GM19372 (cell line): ENCODE measurements at regions not wholly inside any gene's neighbourhood (a gene's known extent, or its start where the extent isn't known, plus 50 kb on each side); places are given as distances from the start of the nearest gene placed in this dataset.
"Not testable (repeated sequence)": the region's sequence is repeated elsewhere in the genome, so short reads cannot be mapped to it uniquely, and the experiment has no call there.

ENCODE experiments used
- ATAC-seq: cut with Tn5 transposase; IDR thresholded peaks from one replicate; pipeline ENCODE4 v1.9.1; 2021; ENCODE audit warnings: mild to moderate bottlenecking, low read depth, moderate library complexity; ENCODE audit not compliant: unreplicated experiment

DNA sequence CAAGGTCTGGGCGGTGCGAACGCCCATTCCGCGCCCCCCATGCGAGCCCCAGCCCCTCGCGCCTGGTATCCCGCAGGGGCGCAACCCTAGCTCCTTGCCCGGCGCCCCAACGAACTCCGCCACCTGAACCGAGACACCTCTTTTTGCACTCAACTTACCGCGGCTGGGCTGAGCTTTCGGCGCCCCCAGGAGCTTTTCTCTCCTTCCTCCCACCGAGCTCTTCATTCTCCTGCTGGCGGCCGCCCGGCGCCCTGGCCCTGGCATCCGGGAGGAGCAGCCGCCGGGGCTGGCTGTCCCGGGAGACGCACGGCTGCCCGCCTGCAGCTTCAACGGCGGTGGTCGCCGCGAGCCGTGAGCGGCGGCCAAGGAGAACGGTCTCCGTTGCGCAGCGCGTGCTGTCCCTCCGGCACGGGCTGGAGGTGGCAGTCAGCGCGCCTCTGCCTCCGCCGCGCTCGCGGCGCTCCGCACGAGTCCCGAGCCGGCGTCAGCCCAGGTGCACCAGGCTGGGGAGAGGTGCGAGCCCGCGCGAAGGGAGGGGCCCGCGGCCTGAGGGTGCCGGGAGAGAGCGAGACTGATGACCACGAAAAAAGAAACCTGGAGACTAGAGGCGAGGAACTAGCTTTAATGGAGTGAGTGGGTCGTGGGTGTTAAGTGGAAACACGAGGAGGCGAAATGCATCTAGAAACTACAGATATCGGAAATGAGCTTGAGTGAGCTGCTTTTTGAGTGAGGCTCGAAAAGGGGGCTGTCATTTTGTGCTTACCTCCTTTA is 621.5 kb upstream of the ZNF385D start:
- ATAC-seq = no peak

DNA sequence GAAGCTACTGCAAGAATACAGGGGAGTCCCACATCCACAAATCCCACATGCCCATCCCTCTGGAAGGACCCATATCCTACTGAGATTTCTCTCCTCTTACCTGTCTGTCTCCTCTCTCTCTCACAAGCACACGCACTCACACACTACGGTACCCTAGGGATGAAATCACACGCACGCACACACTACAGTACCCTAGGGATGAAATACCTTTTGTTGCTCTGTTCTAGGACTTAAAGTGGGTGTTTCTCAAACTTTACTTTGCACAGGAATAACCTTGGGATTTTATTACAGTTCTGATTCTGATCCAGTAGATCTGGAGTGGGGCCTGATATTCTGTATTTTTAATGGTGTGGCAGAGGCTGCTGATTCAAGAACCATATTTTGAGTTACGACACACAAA is 622.2 kb upstream of the ZNF385D start:
- ATAC-seq = no peak

- no peak for ATAC-seq
Observed at GRCh38 chr3:22373827-22374226, 622.8 kb upstream of the ZNF385D start.

DNA sequence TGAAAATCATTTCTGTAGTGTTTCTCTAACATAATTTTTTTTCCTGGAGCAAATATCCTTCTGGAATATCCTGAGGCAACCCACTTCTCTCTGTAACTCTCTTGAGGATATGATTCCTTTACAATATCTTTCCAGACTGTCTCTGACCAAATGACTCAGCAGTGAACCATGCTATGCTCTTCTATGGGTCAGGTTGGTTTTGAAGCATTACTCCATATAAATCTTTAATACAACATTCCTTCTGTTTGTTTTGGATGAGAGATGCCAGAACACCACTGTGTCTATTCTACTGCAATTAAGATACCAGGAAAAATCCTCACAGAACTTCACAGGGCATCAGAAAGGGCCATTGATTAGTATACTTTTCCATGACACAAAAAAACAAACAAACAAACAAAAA is 626.4 kb upstream of the ZNF385D start:
- ATAC-seq = no peak

DNA sequence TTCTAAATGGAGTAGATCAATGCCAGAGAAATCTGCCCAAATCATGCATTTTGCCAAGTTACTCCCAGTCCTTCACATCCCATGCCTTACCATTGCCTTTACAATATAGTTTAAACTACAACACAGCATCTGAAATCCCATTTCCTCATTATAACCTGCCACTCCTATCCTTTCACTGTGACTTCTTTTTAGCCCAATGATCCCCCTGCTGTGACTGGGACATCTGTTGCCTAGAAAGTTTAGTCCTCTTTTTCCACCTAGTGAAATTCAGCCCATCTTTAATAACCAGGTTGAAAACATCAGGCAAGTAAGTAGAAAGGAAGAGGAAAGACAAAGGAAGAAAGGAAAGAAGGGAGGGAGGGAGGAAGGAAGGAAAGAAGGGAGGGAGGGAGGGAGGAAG is 627.9 kb upstream of the ZNF385D start:
- no peak for ATAC-seq

GRCh38 chr3:22380253-22380652 is 629.2 kb upstream of the ZNF385D start:
- ATAC-seq = no peak

DNA sequence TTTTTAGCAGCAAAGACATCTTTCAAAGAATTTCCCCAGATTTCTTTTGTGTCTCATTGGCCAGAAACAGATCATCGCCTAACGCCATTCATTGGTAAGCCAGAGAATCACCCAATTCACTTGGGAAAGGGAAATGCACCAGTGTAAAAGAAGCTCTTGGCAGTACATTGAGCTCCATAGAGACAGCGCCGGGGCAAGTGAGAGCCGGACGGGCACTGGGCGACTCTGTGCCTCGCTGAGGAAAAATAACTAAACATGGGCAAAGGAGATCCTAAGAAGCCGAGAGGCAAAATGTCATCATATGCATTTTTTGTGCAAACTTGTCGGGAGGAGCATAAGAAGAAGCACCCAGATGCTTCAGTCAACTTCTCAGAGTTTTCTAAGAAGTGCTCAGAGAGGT is 630.6 kb upstream of the ZNF385D start:
- ATAC-seq = not testable (repeated sequence)

- ATAC-seq = no peak
Observed at GRCh38 chr3:22383285-22383684, 632.3 kb upstream of the ZNF385D start.

GRCh38 chr3:22386107-22386506 is 635.1 kb upstream of the ZNF385D start:
- ATAC-seq = no peak

- ATAC-seq = no peak
Observed at GRCh38 chr3:22392286-22392685, 641.3 kb upstream of the ZNF385D start.

DNA sequence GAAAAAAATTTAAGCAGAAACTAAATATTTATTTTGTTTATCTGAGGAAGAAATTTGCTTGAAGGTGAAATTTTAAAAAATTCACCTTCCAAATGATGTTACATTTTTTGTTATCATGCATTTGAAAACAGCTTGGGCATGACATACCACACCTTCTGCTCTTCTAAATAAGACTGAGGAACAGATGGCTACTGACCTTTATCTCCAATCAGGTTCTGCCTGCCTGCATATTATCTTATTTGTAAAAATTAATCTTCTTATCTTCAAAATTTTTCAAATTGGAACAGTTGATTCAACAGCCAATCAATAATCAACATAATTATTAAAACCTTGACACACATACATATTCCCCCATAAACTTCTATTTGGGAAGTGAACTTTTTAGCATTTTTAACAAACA is 641.8 kb upstream of the ZNF385D start:
- no peak for ATAC-seq

- ATAC-seq = no peak
Observed at GRCh38 chr3:22399566-22399965, 648.6 kb upstream of the ZNF385D start.

DNA sequence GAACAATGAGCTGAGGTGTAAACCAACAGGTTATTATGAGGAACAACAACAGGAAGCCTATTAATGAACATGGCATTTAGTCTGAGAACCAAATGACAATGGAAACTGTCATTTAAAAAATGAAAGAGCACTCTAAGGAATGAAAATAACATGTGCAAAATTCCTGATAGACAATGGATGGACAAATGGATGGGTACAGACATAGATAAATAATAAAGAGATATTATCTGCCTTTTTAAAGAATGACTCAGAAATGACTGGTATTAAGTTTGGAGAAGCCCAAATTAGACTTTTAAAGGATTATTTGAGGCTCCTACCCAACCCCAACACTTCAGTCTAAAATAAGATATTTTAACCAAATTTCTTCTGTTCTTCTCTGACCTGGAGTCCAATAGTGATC is 650.5 kb upstream of the ZNF385D start:
- no peak for ATAC-seq

GRCh38 chr3:22414239-22414638 is 663.2 kb upstream of the ZNF385D start:
- ATAC-seq = no peak

- ATAC-seq = not testable (repeated sequence)
Observed at GRCh38 chr3:22416838-22417446, 665.9 kb upstream of the ZNF385D start.

- no peak for ATAC-seq
Observed at GRCh38 chr3:22419261-22419660, 668.3 kb upstream of the ZNF385D start.

DNA sequence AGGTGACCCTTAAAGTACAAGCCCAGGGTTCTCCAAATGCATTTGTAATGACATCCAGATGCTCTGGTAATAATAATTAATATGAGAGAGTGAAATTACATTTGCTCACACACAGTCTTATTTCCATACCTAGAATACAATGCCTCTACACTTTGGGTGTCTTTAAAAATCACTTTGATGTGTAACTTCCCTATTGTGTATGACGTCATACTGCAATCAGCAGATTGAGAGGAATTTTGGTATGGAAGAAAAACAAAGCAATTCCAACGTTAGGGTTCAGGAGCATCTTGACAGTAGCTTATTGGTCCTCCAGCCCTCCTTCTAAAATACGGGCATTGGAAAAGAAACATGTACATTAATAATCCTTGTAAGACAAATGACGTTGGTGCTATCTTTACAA is 670.6 kb upstream of the ZNF385D start:
- no peak for ATAC-seq

DNA sequence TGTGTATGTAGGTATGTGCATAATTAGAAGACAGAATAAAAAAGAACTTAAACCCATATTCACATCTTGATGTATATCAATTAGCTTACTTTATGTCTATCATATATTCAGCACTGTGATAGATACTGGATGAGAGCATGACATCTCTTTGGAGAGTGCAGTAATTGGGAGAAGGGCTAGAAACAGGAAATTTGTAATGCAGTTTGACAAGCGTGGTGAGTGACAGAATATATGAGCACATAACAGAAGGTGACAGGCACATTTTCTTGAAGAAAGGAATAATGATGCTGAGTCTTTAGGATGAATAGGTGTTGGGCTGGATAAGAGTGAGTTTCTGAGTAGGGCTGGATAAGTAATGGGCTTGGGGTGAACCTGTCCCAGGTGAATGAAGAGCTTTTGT is 680.3 kb upstream of the ZNF385D start:
- no peak for ATAC-seq

DNA sequence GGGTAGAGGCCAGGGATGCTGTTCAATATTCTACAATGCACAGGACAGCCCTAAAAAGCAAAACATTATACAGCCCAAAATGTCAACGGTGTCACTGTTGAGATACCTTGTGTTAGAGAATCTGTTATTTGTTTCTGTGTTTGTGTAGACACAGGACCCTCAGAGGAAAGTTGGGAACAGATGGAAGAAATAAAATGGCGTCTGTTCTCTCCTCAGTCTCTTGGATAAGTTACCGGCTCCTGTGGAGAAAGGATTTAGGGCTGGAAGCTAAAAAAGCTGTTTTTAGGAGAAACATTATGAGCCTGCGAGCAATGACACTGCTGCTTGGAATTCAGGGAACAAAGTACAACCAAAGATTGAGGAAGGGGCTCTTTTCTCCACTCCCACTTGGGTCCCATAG is 688.6 kb upstream of the ZNF385D start:
- ATAC-seq = no peak

GRCh38 chr3:22441711-22442110 is 690.7 kb upstream of the ZNF385D start:
- no peak for ATAC-seq

DNA sequence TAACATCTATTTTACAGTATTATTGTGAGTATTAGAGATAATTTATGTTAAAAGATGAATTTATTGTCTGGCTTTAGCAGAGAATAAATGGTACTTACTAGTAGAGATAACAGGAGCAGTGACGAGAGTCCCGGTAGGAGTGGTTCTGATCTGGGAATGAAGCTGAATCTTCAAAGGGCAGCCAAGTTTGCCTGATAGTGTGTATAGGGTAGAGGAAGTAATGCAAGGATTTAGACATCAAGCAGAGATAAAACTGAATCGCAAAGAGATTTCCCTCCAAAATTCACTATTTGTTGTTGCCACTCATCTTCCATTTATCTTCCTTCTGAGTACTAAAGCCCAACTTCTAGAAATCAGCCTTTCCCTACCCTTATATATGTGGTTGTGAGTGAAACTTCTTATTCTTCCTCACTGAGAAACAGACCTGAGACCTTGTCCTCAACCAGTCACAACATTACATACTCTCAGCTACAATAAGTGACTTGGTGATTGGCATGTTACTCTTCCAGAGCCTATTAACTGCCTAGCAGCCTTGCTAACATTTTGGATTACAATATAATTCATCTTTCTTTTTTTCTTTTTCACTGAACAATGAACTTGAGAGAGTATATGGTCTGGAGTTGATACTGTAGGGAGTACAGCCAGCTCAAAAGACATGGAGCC is 692.7 kb upstream of the ZNF385D start:
- no peak for ATAC-seq

GRCh38 chr3:22445336-22445735 is 694.3 kb upstream of the ZNF385D start:
- not testable (repeated sequence) for ATAC-seq
